Hepatic stellate cell (primary cell): ENCODE measurements at regions not wholly inside any gene's neighbourhood (a gene's known extent, or its start where the extent isn't known, plus 50 kb on each side); places are given as distances from the start of the nearest gene placed in this dataset.

Source experiments
- DNase-seq: peaks from one replicate; pipeline ENCODE4 v3.0.0; 2011; ENCODE audit warnings: low spot score

DNA sequence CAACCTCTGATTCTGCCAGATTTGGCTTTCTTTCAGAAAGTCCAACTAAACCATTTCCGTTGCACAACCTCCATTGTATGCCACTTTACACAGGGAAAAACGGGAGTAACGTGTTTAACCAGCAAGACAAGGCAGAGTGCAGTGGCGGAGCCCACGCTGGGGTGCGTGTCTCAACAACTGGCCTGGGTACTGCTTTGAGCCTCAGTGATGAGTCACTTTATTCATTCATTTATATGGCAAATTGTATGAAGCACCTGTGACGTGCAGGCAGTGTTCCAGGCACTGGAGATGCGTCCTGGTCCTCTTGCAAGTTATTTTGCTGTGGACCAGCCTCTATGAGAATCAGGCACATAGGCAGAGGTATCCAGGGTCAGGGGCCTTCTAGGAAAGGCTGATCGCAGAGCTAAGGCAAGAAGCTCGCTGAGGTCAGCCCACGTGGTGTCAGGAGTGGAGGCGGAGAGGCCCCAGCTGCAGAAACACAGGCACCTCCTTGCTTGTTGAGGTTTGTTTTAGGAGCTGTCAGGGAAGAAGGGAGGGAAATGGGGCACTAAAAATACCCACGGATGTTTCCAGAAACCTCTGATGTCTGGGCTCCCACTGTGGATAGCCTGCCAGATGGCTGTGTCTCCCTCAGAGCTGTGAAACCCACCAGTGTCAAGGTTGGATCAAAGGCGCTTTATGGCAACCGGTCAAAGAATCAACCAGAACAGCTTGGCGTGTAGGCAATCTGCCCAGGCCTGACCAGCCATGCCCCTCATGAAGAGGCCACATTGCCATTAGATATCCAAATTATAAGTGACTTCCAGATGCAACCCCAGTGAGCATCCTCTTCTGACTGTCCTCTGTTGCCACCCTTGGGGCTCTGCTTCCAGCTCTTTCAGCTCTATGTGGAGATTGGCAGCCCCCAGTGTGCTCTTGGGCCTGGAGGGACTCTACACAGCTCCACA lies 157.2 kb downstream of the CD83 start:
- DNase-seq: no peak

DNA sequence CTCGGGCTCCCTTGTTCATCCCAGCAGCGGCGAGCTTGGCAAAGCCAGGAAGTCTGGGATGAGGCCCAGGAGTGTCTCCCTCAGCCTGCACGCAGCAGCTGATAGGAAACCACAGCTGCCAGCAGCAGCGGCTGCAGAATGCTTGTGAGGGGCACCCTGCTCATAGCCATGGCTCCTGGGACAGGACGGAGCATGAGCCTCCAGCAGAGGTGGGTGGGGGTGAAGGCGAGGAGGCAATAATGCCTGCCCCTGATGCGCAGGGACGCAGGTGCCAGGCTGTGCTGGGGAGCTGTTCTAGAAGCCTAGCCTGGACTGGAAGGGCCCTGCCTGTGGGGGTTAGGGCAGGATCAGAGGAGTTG lies 157.9 kb downstream of the CD83 start:
- no peak for DNase-seq

DNA sequence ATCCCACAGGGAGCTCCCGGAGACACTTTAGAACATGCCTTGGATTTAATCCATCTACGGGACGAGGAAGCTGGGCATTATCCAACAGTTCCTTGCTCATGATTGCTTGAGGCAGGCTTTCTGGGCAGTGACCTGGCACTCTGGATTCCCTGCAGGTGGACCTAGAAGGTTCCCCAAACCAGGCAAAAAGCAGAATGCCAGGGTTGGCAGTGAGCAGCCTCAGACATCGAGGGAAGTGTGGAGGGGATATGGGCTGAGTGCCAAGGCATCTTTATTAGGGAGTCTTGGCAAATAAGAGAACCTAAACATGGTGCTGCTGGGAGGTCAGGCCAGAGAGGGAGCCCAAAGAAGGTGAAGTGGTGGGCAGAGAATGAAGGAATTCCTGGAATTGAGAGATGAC lies 158.5 kb downstream of the CD83 start:
- DNase-seq: no peak

DNA sequence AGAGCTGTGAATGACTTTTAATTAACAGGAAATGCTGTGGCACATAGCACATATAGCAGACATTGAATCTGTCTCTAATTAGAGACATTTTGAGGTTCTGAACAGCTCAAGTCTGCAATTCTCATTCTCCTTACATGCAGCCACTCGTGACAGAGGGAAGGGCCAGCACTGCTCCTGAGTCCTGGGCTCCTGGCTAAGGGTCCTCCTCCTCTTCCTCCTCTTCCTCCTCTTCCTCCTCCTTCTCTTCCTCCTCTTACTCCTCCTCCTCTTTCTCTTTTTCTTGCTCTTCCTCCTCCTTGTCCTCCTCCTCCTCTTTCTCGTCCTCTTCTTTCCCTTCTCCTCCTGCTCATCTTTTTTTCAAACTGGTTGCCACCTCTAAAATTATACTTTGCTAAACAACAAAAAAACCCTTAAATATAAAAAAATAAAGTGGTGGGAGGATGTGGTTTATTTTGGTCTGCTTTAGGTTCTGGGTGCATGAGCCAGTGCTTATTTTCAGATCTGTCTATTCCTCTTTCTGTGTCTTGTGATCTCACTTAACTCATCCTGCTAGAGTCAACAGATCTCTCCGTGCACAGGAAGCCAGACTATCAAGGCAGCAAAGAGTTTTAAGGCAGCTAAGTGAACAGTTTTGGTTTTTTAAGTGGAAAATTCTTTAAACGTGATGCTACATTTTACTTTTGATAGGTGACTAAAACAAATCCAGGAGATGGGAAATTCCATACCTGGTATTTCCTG lies 159.3 kb downstream of the CD83 start:
- DNase-seq: peak; percentile 38

DNA sequence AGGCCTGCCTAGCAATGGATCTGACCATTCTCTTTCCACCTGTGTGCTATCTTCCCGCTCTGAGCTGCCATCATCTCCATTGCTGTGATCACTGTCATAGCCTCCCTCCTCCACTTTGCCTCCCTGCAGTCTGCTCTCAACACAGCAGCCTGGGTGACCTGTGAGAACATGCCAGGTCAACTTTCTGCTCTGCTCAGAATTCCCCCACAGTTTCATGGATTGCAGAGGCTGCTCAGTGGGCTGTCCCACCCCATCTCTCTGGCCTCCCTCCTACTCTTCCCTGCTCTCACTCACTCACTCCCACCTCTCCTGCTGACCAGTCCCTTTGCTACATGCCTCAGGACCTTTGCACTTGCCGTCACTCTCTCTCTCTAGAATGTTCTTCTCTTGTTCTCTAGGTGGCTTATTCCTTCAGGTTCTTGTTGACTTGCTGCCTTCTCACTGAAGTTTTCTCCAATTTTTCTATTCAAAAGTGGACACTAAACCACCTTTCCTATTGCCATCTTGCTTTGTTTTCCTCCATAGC lies 159.9 kb downstream of the CD83 start:
- no peak for DNase-seq

DNA sequence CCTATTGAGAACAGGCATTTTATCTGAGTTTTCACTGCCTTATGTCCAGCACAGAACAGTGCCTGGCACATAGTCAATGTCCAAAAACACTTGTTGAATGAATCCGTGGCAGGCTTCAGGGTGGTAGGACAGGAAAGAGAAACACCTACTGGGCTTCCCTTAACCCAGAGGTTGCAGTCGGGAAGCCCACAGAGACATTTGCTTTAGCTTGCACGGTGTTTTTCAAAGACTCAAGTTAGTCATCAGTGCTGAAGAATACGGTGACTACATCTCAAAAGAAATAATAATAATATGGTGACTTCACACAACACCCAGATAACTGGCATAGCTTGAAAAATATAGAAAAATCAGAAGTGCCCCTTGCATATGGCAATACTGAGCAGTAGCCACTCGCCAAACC lies 160.4 kb downstream of the CD83 start:
- DNase-seq: no peak

DNA sequence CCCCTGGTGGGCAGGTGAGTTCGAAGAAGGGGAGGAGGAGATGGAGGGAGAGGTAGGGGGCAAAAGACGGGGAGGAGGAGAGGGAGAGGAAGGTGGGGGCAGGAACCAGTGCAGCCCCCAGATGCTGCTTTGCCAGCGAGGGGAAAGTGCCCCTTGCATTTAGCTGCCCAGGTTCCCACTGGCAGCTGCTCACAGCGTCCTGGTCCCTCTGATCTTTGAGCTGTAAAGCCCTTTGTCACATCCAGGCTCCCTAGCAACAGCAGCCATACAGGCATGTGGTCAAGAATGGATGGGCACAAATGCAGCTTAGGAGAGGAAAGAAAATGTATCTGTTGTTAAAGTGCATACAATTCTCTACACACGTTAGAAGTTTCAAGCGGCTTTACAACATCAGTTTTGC lies 160.9 kb downstream of the CD83 start:
- DNase-seq: no peak

DNA sequence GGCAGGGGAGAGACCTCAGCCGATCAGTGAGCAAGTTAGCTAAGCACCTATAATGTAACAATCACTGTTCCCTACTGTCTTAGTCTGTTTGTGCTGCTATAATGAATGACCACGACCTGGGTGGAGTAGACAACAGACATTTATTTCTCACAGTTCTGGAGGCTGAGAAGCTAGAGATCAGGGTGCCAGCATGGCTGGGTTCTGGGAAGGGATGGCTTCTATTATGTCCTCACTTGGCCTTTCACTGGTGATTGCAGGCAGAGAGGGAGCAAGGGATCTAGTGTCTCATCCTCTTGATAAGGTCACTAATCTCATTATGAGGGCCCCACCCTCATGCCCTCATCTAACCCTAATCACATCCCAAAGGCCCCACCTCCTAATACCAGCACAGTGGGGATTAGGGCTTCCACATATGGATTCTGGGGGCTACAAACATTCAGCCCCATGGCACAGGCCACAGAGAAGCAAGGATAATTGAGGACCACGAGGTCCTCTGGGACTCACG lies 162.5 kb downstream of the CD83 start:
- no peak for DNase-seq

DNA sequence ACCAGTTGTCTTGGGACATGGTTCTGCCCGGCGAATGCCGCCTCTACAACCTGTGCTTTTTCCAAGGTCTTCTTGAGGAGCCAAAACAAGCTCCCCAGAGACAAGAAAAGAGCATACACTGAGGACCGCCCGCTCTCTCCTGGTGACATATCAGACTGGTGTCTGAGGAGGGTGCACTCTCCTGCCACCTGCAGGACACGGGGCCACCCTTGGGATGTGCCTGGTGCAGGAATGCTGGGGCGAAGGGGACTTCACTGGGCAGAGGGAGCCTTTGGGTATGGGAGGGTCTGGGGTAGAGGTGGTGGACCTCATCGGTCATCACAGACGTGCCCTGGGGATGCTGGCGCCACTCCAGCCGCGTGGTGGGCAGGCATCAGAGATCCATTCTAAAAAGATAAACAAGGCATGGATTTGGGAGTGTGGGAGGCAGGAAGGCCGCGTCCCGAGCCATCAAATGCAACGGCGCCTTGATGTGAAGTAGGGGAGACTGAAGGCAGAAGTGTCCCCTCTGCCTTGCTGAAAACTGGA lies 163.3 kb downstream of the CD83 start:
- DNase-seq: no peak

DNA sequence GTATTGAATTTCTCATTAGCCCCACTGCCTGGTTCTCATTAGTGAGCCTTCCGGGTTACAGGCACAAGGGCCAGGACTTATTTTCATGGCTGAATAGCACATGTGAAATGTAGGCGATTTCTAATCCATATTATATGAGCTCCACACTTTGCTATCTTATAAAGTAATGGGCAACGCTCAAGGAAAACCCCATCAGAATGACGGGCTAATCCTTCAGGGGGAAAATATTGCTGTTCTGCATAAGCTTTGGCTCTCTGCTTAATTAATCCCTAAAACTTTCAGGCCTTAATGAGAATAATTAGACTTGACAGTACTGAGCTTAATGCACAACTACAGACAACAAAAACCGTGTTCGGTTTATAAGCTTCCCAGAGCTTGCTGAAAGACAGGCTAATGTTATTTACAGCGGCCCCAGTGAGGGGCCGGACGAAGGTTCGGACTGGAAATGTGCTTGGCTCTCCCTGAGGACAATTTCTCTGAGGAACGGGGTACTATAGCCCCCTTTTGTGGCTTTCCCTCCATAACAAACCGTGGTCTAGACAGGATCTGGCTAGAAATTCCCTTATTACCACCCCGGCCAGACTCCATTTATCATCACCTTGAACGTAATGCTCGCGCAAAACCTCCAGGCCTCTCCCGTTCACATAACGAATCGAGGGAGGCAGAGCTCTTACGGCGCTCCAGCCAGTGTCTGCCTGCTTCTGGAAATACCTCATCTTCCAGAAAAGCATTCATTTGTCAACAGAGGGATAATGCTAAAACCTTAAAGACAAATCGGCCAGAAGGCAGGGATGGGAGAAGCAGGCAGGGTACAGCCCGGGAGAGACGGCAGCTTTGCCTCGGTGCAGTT lies 164.5 kb downstream of the CD83 start:
- DNase-seq: no peak

DNA sequence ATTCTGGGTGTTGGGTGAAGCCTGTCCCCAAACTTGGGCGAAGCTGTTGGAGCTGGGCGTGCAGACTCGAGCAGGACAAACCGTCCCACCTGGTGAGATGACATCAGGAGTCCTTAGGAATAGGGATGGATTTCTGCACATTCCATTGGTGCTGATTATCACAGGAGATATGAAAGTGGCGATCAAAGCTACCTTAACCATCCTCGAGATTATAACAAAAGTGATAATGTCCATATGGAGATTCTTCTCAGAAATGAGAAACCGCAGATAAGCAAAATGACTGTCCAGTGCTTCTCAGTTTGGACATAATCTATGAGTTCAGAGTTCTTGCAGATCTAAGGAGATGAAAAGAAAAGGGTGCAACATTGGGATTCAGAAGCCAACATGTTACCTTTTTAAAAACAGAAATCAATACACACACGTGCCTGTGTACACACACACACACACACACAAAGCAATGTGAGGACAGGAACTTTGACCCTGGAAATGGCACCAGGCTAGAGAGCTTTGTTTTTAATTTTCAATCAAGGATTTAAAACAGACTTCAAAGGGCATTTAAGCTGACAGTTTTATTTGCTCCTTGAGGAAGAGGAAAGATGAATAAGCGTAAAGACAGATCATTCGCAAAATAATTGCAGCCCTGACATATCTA lies 165.4 kb downstream of the CD83 start:
- DNase-seq: no peak

DNA sequence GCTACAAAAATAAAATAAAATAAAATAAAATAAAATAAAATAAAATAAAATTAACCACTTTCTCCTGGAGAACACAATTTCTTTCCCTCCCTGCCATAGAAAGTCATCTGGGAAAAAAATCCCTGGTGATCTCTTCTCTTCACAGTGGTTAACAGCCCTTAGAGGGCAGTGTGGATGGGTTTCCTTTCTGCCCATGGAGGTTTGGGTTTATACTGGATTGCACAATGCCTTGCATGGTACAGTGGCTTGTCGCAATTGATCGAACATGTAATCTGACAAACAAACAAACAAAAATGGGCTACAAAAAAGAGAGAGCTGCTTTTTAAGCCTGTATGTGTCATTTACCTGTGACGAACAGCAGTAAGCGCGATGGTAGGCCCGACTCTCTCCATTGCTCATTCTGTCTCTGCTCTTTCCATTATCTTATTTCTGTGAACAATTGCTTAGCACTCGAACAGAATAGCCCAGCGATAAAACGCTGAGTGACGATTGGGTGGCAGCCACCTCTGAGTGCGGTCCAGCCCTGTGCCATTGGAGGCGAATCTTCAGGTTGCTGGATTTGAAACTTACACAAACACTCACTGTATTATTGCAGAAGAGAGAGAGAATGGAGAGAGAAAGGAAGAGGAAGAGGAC lies 166.1 kb downstream of the CD83 start:
- DNase-seq: no peak

DNA sequence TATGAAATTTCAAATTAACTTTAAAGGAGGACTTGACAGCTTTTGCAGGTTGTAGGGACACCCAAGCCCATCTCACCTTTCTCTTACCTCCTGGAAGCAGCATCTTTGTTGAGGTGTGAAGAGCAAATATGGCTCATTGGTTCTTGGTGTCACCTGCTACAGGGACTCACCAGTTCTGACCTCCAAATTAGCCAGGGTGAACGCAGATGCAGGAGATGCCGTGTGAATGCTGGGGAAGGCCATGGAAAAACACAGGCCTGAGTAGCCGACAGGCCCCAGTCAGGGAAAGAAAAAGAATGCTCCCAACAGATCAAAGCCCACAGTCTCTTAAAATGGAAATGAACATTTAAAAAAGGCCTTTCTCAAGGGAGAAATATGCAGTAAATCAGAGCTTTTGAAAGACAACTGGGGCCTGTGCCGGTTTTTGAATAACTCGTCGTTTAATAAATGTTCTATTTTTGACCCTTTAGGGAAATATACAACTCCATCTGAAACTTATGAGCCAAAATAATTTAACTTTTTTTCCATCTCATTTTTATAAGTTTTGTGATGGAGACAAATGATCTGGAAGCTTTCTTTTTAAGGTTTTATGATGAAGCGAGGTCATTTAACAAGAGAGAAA lies 167.5 kb downstream of the CD83 start:
- no peak for DNase-seq

DNA sequence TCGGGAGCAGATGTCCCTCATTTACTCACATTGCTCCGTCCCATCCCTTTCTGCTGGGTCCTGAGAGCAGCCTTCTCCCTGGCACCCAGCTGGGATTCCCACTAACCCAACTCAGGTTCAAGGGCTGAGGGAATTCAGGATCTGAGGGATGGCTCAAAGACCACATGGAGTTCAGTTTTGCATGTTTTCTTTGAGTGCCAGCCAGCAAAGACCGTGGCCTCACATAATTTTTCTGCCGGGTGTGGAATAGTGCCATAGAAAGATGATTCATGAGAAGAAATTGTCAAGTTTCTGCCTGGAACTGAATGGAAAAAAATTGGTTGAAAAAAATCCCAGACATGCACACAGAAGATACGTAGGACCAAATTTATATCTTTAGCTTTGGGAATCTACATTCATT lies 168.6 kb downstream of the CD83 start:
- peak; percentile 80 for DNase-seq

DNA sequence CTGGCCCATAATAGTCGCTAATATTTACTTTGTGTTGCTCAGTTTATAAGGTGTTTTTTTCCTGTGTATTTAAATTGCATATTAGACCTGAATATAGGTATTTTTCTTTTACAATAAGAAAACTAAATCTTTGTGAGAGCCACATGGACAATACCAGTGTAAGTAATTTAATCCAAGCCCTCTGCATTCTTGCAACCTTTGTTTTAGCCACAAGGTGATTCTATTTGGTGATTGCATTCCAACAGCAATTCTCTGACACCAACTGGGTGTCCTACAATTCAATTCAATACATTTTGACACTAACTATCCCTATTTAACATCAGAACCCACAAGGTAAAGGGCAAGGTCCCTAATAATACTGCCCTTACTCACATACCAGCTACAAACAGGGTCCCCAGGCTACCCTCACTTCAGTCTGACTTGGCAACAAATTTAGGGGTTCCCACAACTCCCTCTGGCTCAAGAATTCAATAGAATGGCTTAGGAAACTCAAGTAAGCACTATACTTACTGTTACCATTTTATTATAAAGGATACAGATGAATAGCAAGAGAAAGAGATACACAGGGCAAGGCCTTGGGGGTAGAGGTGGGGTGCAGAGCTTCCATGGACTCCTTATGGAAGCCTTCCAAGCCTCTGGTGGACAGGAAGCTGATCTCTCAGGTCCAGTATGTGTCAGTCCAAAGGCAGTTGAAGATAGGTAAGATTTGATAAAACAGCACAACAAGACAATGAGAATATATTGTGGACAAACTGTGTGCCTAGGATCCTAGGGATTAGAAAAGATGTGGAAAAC lies 169.3 kb downstream of the CD83 start:
- no peak for DNase-seq

DNA sequence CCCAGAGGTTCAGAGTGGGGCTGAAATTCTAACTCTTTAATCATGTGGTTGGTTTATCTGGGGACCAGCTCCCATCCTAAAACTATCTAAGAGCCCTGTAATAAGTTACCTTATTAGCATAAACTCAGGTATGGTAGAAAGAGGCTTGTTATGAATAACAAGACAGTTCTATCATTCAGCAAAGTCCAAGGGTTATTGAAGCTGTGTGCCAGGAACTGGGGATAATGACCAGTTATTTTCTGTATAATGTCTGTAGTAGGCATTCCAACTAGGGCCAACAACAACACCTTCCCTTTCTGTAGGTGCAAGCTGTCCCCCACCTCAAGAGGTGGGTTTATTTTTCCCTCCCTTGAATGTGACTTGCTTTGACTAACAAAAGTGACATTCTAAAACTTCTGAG lies 170.1 kb downstream of the CD83 start:
- DNase-seq: no peak

DNA sequence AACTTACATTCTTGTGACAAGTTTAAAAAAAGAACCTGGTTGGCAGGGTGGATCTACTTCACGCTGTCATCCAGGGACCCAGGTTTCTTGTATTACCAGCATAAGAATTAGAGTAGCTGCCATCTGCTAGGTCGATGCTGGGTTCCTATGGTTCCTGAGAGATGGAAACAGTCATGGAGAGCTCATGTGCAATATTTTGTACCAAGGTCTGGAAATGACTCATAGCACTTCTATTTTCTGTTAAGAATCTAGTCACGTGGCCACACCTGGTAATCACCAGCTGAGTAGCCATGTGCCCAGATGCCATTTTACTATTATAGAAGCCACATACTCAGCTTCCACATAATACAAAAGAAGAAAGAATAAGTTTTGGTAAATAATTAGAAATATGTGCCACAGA lies 171.3 kb downstream of the CD83 start:
- DNase-seq: no peak

DNA sequence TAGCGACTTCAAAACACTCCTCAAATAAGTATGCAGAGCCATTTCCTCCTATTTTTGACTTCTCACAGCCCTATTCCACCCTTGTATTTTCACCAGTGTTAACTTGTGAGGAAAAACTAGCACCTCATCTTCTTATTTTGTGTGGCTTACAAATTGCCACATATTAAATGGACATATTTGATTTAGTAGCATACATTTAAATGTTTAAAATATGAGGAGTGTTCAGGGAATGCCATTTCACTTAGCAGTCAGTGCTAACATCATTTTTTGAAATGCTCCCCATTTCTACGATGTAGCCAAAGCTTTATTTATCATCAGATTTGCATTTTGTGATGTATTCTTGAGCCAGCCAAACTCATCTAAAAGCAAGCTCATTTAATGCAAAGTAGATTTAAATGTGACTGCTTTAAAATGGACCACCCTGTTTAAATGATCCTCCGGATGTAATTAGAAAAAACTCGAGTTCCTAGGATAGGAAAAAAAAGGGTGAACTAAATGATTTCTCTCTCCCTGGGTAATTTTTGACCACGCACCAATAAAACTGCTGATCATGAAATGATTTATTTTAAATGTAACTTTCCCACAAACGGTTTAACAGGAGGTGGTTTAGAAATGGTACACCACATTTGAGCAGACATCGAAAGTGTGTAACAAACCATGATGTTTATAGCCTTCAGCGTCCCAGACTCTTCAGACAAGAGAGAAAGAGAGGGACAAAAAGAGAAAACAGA lies 172.6 kb downstream of the CD83 start:
- DNase-seq: no peak
